ENCODE measurements at regions not wholly inside any gene's neighbourhood (a gene's known extent, or its start where the extent isn't known, plus 50 kb on each side); places are given as distances from the start of the nearest gene placed in this dataset.

DNA sequence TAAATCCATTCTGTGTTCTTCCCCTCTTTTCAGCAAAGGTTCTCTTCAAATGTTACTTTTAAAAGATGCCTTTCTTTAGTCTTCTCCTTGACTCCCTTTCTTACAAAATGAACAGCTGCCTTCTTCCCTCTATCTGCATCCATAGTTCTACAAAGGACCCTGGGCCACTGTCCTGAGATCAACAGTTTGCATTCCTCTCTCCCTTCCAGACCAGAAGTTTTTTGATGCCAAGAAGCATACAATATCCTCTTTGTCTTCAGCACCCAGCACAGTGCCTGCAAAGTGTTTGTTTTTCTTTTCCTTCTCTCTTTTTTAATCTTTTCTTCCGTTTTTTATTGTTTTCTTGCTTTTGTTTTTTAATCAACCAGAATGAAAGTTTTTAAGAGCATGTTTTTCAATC is 183.5 kb upstream of the SNX19 start:
- no peak for TF ChIP-seq CTCF (IDR thresholded peaks at IDR 0.05)
- no peak for TF ChIP-seq POLR2A (IDR thresholded peaks at IDR 0.05)

Data from right lobe of liver (tissue), 4 donors.